PFSK-1 (cell line): ENCODE measurements at regions not wholly inside any gene's neighbourhood (a gene's known extent, or its start where the extent isn't known, plus 50 kb on each side); places are given as distances from the start of the nearest gene placed in this dataset.

Source experiments
- FOXP2 ChIP-seq: optimal IDR thresholded peaks from 2 replicates; pipeline ENCODE3; 2011; ENCODE audit warnings: borderline replicate concordance, control low read depth, inconsistent platforms; ENCODE audit not compliant: insufficient read depth; ENCODE audit errors: extremely low read length, extremely low read depth
- POLR2AphosphoS5 ChIP-seq: IDR thresholded peaks from 2 replicates; pipeline ENCODE4 v1.6.1; 2012; ENCODE audit warnings: low read depth, mild to moderate bottlenecking, control low read depth, low read length, moderate library complexity
- SIN3A ChIP-seq: IDR thresholded peaks from 2 replicates; pipeline ENCODE4 v1.6.1; 2012; ENCODE audit warnings: mild to moderate bottlenecking, low read length, moderate library complexity, borderline replicate concordance; ENCODE audit not compliant: insufficient read depth
- TAF1 ChIP-seq: IDR thresholded peaks from 2 replicates; pipeline ENCODE4 v1.6.1; 2012; ENCODE audit warnings: low read length, control low read depth, borderline replicate concordance; ENCODE audit not compliant: insufficient read depth
- TF ChIP-seq, protein P1 (sequence below), 2 experiments: IDR thresholded peaks; 2 replicates each; pipeline versions ENCODE4 v1.6.1 to v1.8.0; 2011 to 2012; ENCODE audit warnings: low read depth in 2 of 2, low read length in 2 of 2, control low read depth in 1 of 2, inconsistent platforms in 1 of 2, mild to moderate bottlenecking in 1 of 2, moderate library complexity in 1 of 2; ENCODE audit not compliant: insufficient read depth in 1 of 2

DNA sequence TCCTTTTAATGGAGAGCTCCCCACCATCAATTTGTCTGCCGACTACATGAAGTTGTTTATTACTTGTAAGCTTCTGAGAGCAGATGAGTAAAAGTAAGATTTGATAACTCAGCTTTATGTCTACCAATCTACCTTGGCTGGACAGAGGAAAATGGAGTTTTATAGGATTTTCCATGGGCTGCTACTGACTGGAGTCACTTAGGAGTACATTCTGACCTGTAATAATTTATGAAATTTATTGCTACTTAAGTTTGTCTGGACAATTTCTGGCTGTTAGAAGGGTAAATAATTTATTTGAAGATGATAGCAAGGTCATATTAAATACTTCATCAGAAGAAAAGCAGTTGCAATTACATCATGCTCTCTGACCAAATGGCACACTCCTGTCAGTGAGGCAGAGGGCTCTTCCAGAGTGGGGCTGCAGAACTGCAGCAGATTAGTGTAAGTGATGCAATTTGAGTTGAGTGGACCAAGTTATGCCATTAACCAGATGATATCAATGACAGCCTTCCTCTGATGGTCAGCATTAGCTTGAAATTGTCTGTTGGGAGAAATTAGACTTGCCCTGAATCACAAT, 736.7 kb upstream of the PTBP2 start:
- TF ChIP-seq POLR2AphosphoS5 = no peak
- no peak for TF ChIP-seq TAF1
- TF ChIP-seq SIN3A = no peak
- TF ChIP-seq FOXP2 = no peak
- TF ChIP-seq, protein P1, sequence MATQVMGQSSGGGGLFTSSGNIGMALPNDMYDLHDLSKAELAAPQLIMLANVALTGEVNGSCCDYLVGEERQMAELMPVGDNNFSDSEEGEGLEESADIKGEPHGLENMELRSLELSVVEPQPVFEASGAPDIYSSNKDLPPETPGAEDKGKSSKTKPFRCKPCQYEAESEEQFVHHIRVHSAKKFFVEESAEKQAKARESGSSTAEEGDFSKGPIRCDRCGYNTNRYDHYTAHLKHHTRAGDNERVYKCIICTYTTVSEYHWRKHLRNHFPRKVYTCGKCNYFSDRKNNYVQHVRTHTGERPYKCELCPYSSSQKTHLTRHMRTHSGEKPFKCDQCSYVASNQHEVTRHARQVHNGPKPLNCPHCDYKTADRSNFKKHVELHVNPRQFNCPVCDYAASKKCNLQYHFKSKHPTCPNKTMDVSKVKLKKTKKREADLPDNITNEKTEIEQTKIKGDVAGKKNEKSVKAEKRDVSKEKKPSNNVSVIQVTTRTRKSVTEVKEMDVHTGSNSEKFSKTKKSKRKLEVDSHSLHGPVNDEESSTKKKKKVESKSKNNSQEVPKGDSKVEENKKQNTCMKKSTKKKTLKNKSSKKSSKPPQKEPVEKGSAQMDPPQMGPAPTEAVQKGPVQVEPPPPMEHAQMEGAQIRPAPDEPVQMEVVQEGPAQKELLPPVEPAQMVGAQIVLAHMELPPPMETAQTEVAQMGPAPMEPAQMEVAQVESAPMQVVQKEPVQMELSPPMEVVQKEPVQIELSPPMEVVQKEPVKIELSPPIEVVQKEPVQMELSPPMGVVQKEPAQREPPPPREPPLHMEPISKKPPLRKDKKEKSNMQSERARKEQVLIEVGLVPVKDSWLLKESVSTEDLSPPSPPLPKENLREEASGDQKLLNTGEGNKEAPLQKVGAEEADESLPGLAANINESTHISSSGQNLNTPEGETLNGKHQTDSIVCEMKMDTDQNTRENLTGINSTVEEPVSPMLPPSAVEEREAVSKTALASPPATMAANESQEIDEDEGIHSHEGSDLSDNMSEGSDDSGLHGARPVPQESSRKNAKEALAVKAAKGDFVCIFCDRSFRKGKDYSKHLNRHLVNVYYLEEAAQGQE (IDR thresholded peaks at IDR 0.05; ENCODE audit: insufficient read depth in 1 of 2, low read depth in 2 of 2, low read length in 2 of 2) = no peak

DNA sequence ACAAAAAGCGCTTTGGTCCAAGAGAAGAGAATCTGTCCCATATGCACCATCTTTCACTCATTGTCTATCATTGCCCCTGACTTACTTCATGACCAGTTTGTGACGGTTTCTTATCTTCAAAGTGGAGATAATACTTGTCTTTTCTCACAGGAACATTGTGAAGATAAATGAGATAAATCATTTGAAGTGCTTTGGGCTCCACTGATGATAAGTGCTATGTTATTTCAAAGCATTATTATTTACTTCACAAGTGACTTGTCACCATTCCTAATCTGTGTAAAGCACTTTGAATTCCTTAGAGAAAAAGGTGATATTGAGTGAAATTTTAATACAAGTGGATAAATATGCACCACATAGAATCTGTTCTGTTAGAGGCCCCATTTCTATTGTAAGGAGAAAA, 731.6 kb upstream of the PTBP2 start:
- TF ChIP-seq SIN3A = no peak
- no peak for TF ChIP-seq FOXP2
- no peak for TF ChIP-seq TAF1
- TF ChIP-seq, protein P1 (IDR thresholded peaks at IDR 0.05; ENCODE audit: insufficient read depth in 1 of 2, low read depth in 2 of 2, low read length in 2 of 2) = no peak

DNA sequence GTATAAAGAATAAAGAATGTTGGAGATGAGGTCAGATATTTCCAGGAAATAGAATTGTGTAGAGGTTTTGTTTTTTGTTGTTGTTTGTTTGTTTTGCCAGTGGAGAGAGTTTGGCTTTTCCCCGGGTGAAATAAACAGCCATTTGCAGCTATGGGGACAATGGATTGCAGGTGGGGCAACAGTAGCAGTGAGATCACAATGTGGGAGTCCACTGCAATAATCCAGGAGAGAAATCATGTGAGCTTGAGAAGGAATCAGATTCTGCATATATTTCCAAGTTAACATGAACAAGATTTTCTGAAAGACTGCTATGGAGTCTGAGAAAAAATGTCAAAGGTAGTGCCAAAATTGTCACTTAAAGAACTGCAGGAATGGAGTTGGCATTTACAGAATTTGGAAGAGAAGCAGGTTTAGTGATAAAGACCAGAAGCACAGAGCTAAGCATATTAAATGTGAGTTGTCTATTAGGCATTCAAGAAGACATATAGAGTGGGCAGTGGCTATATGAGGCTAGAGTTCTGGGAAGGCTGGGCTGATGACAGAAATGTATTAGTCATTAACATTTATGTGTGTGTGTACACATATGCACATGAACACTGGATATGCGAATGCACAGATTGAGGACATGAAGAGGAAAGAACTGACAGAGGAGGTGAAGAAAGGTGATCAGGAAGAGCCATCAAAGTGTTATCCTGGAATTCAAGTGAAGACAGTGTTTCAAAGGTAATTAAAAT, 729.6 kb upstream of the PTBP2 start:
- TF ChIP-seq FOXP2 = no peak
- TF ChIP-seq, protein P1 (IDR thresholded peaks at IDR 0.05; ENCODE audit: insufficient read depth in 1 of 2, low read depth in 2 of 2, low read length in 2 of 2) = no peak
- TF ChIP-seq SIN3A = no peak
- TF ChIP-seq POLR2AphosphoS5 = no peak
- TF ChIP-seq TAF1 = no peak

DNA sequence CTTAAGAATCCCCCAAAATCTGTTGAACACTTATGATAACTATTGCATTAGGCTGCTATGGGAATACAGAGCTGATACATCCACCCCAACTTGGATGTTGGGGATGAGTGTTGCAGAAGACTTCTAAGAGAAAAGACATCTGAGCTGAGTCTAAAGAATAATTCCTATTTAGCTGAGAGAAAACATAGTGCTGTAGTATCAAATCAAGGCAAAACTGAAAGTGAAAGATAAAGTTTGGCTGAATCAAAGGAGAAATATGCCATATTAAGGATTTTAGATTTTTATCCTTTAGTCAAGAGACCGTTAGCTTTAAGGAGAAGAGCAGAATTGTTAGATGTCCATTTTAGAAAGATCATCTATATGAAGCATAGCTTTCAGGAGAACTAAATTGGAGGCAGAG, 726.9 kb upstream of the PTBP2 start:
- TF ChIP-seq FOXP2 = no peak
- TF ChIP-seq SIN3A = no peak
- TF ChIP-seq, protein P1 (IDR thresholded peaks at IDR 0.05; ENCODE audit: insufficient read depth in 1 of 2, low read depth in 2 of 2, low read length in 2 of 2) = no peak
- TF ChIP-seq POLR2AphosphoS5 = no peak
- no peak for TF ChIP-seq TAF1
